HT-29 (cell line): ENCODE measurements at regions not wholly inside any gene's neighbourhood (a gene's known extent, or its start where the extent isn't known, plus 50 kb on each side); places are given as distances from the start of the nearest gene placed in this dataset.
"Not testable (repeated sequence)": the region's sequence is repeated elsewhere in the genome, so short reads cannot be mapped to it uniquely, and the experiment has no call there.

Source experiments
- DNase-seq: peaks from one replicate; pipeline ENCODE4 v3.0.0-alpha.2; 2015; ENCODE audit warnings: low spot score

DNA sequence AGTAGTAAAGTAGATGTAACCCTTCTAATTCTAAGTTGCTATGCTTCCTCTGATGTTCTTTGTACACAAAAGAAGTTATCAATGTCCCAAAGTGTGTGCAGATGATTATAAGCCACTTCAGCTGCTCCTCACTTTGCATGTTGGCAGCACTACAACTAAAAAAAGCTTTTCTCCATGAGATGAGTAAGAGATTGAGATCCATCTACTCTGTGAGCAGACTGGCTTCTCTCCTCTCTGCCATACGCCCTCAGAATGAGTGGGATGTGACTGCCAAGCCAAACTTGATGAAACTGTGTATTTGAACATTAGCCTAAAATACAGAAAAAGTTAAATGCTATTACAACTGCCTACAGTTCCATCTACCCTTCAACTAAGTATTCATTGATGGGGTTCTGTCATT, 102.9 kb upstream of the ETV1 start:
- no peak for DNase-seq

GRCh38 chr7:14085901-14086300, 96.4 kb upstream of the ETV1 start:
- DNase-seq: no peak

GRCh38 chr7:14083761-14084160, 94.3 kb upstream of the ETV1 start:
- no peak for DNase-seq

- no peak for DNase-seq
Measured at GRCh38 chr7:14073988-14074387, 84.5 kb upstream of the ETV1 start.

GRCh38 chr7:14073543-14073942, 84.1 kb upstream of the ETV1 start:
- peak; percentile 9 for DNase-seq

GRCh38 chr7:14071045-14071444, 81.6 kb upstream of the ETV1 start:
- DNase-seq: no peak

- no peak for DNase-seq
Measured at GRCh38 chr7:14069961-14070360, 80.5 kb upstream of the ETV1 start.

DNA sequence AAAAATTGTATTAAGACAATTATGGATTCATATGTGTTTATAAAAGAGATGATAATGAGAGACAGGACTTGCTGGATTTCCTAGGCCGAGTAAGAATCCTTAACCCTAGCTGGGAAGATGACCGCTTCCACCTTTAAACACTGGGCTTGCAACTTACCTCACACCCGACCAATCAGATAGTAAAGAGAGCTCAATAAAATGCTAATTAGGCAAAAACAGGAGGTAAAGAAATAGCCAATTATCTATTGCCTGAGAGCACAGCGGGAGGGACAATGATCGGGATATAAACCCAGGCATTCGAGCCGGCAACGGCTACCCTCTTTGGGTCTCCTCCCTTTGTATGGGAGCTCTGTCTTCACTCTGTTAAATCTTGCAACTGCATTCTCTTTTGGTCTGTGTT, 77.3 kb upstream of the ETV1 start:
- DNase-seq: not testable (repeated sequence)

DNA sequence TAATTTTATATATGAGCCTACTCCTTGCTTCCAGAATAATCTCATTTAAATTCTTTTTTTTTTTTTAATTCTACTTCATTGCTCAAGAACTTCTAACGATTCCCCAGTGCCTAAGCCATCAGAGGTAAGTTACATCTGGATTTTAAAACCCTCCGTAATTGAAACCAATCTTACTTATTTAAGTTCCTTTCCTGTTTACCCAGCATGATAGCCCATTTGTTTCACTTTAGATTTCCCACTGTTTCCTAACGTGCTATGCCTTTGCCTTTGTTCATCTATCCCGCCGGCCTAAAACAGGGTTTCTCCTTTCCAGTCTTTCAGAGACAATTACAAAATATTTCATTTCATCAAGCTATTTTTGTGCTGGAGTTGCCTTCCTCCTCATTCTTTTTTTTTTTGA, 75.8 kb upstream of the ETV1 start:
- no peak for DNase-seq

DNA sequence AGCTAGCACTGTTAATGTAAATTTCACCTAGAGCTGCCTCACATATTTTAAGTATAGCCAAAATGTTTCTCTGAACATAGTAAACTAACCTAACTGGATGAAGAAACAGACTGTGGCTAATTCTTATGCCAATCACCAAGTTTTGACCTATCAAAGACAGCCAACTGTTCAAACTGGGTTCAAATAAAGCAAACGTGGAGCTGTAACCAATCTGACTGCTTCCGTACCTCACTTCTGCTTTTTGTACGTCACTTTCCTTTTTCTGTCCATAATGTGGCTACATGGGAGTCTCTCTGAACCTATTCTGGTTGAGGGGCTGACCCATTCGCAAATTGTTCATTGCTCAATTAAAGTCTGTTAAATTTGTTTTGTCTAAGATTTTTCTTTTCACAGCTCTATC, 66.3 kb upstream of the ETV1 start:
- no peak for DNase-seq

DNA sequence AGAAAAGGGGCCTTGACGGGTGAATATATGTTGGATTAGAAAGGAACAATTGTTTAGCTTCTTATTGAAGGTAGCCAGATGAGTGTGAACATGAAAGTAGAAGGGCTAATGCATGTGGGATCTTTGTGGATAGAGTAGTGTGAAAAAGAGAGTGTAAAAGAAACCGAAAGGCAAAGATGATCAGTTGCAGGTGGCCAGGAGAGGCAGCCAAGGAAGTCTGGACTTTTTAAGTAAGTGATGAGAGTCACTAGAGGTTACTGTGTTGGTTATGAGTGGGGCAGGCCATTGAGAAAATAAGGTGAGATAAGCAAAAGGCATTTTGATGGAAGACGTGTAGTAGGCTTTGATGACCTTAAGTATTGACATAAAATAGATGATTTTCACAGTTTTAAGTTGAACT, 64.7 kb upstream of the ETV1 start:
- DNase-seq: no peak

DNA sequence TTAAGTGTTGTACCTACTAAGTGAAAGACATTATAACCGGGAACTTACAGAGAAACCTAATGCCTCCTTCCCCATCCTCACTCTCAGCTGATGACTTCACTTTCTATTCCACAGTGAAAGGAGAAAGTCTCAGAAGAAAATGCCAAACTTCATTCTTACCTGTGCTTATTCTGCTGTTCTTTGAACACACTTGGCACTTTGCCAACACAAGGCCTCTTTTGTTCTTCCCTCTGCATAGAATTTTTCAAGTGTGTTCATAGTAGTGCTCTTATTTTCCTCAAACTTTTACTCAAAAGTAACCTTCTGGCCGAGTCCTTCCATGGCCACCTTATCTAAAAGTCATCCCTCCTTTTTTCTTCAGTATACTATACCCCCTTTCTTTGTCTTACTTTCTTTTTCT, 59.4 kb upstream of the ETV1 start:
- DNase-seq: peak; percentile 22

- no peak for DNase-seq
Measured at GRCh38 chr7:14047709-14048399, 58.4 kb upstream of the ETV1 start.

DNA sequence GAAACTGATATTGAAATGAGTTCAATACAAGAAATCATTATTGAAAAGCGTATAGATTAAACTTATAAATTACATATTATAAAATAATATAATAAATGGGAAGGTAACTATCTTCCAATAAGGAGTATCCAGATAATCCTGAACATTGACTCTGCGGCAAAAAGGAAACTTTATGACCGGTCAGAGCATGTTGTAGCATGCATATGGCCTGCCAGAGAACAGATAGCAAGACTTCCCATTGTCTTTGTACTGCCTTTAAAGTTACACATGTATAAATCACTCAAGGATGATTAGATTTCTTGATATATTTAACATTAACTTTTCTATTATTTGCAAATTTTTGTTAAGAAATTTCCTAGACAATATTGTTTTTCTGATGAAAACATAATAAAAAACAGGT, 56.2 kb upstream of the ETV1 start:
- DNase-seq: no peak

- DNase-seq: no peak
Measured at GRCh38 chr7:14040528-14040927, 51.1 kb upstream of the ETV1 start.
